SK-N-SH (cell line): ENCODE measurements at regions not wholly inside any gene's neighbourhood (a gene's known extent, or its start where the extent isn't known, plus 50 kb on each side); places are given as distances from the start of the nearest gene placed in this dataset.

Source experiments
- CTCF ChIA-PET: fragments of 300-600, 350-600 bp; formaldehyde crosslinking; extraction: SDS; loops from one replicate; lab custom pipeline; 2021; lab: Yijun Ruan, JAX
- POLR2A ChIA-PET: fragments of 350-600 bp; sonication (Branson Sonifier 250); formaldehyde crosslinking; extraction: SDS; loops from one replicate; lab custom pipeline; 2020; ENCODE audit warnings: antibody characterized with exemption, inconsistent platforms; lab: Yijun Ruan, JAX
- DNase-seq: peaks from one replicate; pipeline ENCODE4 v3.0.0; 2012
- H2AFZ ChIP-seq: fragments of 200-600 bp; sonication (generic); 2 replicates; pipeline ENCODE4 v1.8.1; 2016; ENCODE audit warnings: antibody characterized with exemption, mild to moderate bottlenecking, low read depth
- H3F3A ChIP-seq: fragments of 200-600 bp; sonication (generic); replicated peaks from 2 replicates; pipeline ENCODE3; 2016; ENCODE audit warnings: antibody characterized with exemption, mild to moderate bottlenecking; ENCODE audit not compliant: insufficient read depth
- H3K27ac ChIP-seq, 2 experiments: fragments of 200-500 bp in 1 of 2; fragments of 200-600 bp in 1 of 2; sonication (Bioruptor generic) in 1 of 2; sonication (generic), shearing (Covaris generic) in 1 of 2; 2 replicates each; pipeline versions ENCODE4 v1.5.1 to v1.6.1; 2014 to 2016; ENCODE audit warnings: low read depth in 2 of 2, inconsistent platforms in 1 of 2, low read length in 1 of 2, mild to moderate bottlenecking in 1 of 2, mixed read lengths in 1 of 2
- H3K27me3 ChIP-seq: fragments of 200-600 bp; sonication (generic), shearing (Covaris generic); 2 replicates; pipeline ENCODE4 v1.6.1; 2016; ENCODE audit warnings: mixed run types; ENCODE audit not compliant: insufficient read depth
- H3K36me3 ChIP-seq, 2 experiments: fragments of 200-500 bp in 1 of 2; fragments of 200-600 bp in 1 of 2; sonication (Bioruptor generic) in 1 of 2; sonication (generic) in 1 of 2; replicated peaks in 1 of 2; 2 replicates each; pipeline versions ENCODE3 to v1.5.1; 2014 to 2016; ENCODE audit warnings: low read length in 1 of 2, mild to moderate bottlenecking in 1 of 2; ENCODE audit not compliant: insufficient read depth in 2 of 2, control insufficient read depth in 1 of 2
- H3K4me1 ChIP-seq, 2 experiments: fragments of 200-500 bp in 1 of 2; fragments of 200-600 bp in 1 of 2; sonication (Bioruptor generic) in 1 of 2; sonication (generic), shearing (Covaris generic) in 1 of 2; 2 replicates each; pipeline versions ENCODE4 v1.5.1 to v1.6.1; 2014 to 2016; ENCODE audit warnings: low read depth in 1 of 2, low read length in 1 of 2, mixed run types in 1 of 2; ENCODE audit not compliant: insufficient read depth in 2 of 2, control insufficient read depth in 1 of 2
- H3K4me2 ChIP-seq: fragments of 200-600 bp; sonication (generic), shearing (Covaris generic); 2 replicates; pipeline ENCODE4 v1.6.1; 2017; ENCODE audit warnings: mixed run types
- H3K4me3 ChIP-seq, 2 experiments: fragments of 200-500 bp in 1 of 2; fragments of 200-600 bp in 1 of 2; sonication (Bioruptor generic) in 1 of 2; sonication (generic), shearing (Covaris generic) in 1 of 2; 2 replicates each; pipeline versions ENCODE4 v1.5.1 to v1.8.1; 2014 to 2016; ENCODE audit warnings: low read depth in 2 of 2, inconsistent platforms in 1 of 2, low read length in 1 of 2, mild to moderate bottlenecking in 1 of 2, mixed read lengths in 1 of 2, moderate library complexity in 1 of 2
- H3K79me2 ChIP-seq: fragments of 200-600 bp; sonication (generic); 2 replicates; pipeline ENCODE4 v1.8.1; 2017; ENCODE audit warnings: mild to moderate bottlenecking; ENCODE audit not compliant: insufficient read depth
- H3K9ac ChIP-seq: fragments of 200-600 bp; sonication (generic); 2 replicates; pipeline ENCODE4 v1.6.1; 2017; ENCODE audit warnings: mixed run types
- H3K9me2 ChIP-seq: fragments of 200-600 bp; sonication (generic); 2 replicates; pipeline ENCODE4 v1.6.1; 2017; ENCODE audit warnings: mixed run types
- H3K9me3 ChIP-seq: fragments of 200-600 bp; sonication (generic); 2 replicates; pipeline ENCODE4 v1.6.1; 2017; ENCODE audit warnings: mixed run types, mild to moderate bottlenecking, moderate library complexity
- H4K20me1 ChIP-seq: fragments of 200-600 bp; sonication (generic); 2 replicates; pipeline ENCODE4 v1.6.1; 2017; ENCODE audit warnings: mild to moderate bottlenecking, mixed run types; ENCODE audit not compliant: insufficient read depth
- CTCF ChIP-seq: fragments of 200-600 bp; sonication (generic); IDR thresholded peaks from 2 replicates; pipeline ENCODE4 v1.6.1; 2017; ENCODE audit warnings: antibody characterized with exemption, mild to moderate bottlenecking, moderate library complexity
- ELF1 ChIP-seq: IDR thresholded peaks from 2 replicates; pipeline ENCODE4 v1.4.0; 2012
- EZH2phosphoT487 ChIP-seq: fragments of 200-600 bp; sonication (generic); IDR thresholded peaks from 2 replicates; pipeline ENCODE4 v1.6.1; 2017; ENCODE audit warnings: low read depth, mixed run types, mild to moderate bottlenecking, antibody characterized with exemption, moderate library complexity, borderline replicate concordance
- IRF3 ChIP-seq: fragments of 150-350 bp; IDR thresholded peaks from 2 replicates; pipeline ENCODE4 v1.6.1; 2016; ENCODE audit warnings: mild to moderate bottlenecking, low read depth, low read length
- JUND ChIP-seq: IDR thresholded peaks from 2 replicates; pipeline ENCODE4 v1.4.0; 2012
- MEF2A ChIP-seq: IDR thresholded peaks from 2 replicates; pipeline ENCODE4 v1.4.0; 2012; ENCODE audit warnings: low read depth, borderline replicate concordance
- MXI1 ChIP-seq: IDR thresholded peaks from 2 replicates; pipeline ENCODE4 v1.6.1; 2012; ENCODE audit warnings: mild to moderate bottlenecking, low read depth, low read length, improper control_type of control experiment
- NRF1 ChIP-seq: IDR thresholded peaks from 2 replicates; pipeline ENCODE4 v1.6.1; 2012; ENCODE audit warnings: low read depth, mild to moderate bottlenecking, low read length
- RAD21 ChIP-seq: IDR thresholded peaks from 2 replicates; pipeline ENCODE4 v1.6.1; 2012; ENCODE audit warnings: mild to moderate bottlenecking, low read length
- REST ChIP-seq: IDR thresholded peaks from 2 replicates; pipeline ENCODE4 v1.6.1; 2012; ENCODE audit warnings: mild to moderate bottlenecking, low read depth, low read length, moderate library complexity
- TAF1 ChIP-seq: IDR thresholded peaks from 2 replicates; pipeline ENCODE4 v1.6.1; 2012; ENCODE audit warnings: low read depth, mild to moderate bottlenecking, low read length, moderate library complexity, borderline replicate concordance
- TCF12 ChIP-seq: IDR thresholded peaks from 2 replicates; pipeline ENCODE4 v1.4.0; 2012
- TEAD4 ChIP-seq: IDR thresholded peaks from 2 replicates; pipeline ENCODE4 v1.4.0; 2012; ENCODE audit warnings: mild to moderate bottlenecking, borderline replicate concordance; ENCODE audit not compliant: insufficient read depth
- USF1 ChIP-seq: IDR thresholded peaks from 2 replicates; pipeline ENCODE4 v1.4.0; 2012; ENCODE audit warnings: low read depth, borderline replicate concordance
- YY1 ChIP-seq: IDR thresholded peaks from 2 replicates; pipeline ENCODE4 v1.4.0; 2012; ENCODE audit warnings: low read depth, mild to moderate bottlenecking
- WGBS: methylation state at CpG from one replicate; pipeline ENCODE4 v1.1.6; 2017; ENCODE audit warnings: low lambda C conversion rate; 5-methylcytosine and 5-hydroxymethylcytosine counted together

- ChIA-PET POLR2A (no interaction called here), CTCF (interaction anchor here (1.2 kb wide), 1 partner anchor 12 kb away, joined by 3 read pairs; no protein-coding TSS in a partner anchor)
- Histone ChIP-seq H3K9me2 (no peaks in the 10 kb centered on the region), H3K4me2 (no peak overlapping the region), H4K20me1 (no peaks in the 10 kb centered on the region), H3K4me1 (no peaks in the 10 kb centered on the region), H3K9ac (no peak overlapping the region), H3K9me3 (no peaks in the 10 kb centered on the region), H2AFZ (no peak overlapping the region), H3K27me3 (no peaks in the 10 kb centered on the region), H3F3A (no peaks in the 10 kb centered on the region), H3K4me3 (no peak overlapping the region), H3K36me3 (no peaks in the 10 kb centered on the region), H3K79me2 (no peaks in the 10 kb centered on the region), H3K27ac (no peak overlapping the region)
- DNase-seq = no peak
- 0% methylated on average over 1 of the region's 1 CpG for WGBS
- TF ChIP-seq REST = no peak
These were observed 67.8 kb upstream of the HTR1E start for GRCh38 chr6:86869500-86869899.

- POLR2A ChIA-PET = no interaction called here
- no peak for DNase-seq
- H3K36me3 ChIP-seq = no peaks in the 10 kb centered on the region
- no peak overlapping the region for H3K27ac ChIP-seq
- TF ChIP-seq NRF1 (no peak), YY1 (no peak), CTCF (no peak), ELF1 (no peak), USF1 (no peak), REST (no peak), MEF2A (no peak), TEAD4 (no peak), IRF3 (no peak), TCF12 (no peak), JUND (no peak), EZH2phosphoT487 (no peak), RAD21 (no peak), MXI1 (no peak), TAF1 (no peak)
- no peaks in the 10 kb centered on the region for H3K9me3 ChIP-seq
- no peaks in the 10 kb centered on the region for H3K27me3 ChIP-seq
- no peak overlapping the region for H3K9ac ChIP-seq
- H3K4me3 ChIP-seq = no peak overlapping the region
- H3K79me2 ChIP-seq = no peaks in the 10 kb centered on the region
- peaks cover 0 to 2% of the 10 kb centered on the region in 2 experiments; a peak in 2 of 4 replicates for H3K4me1 ChIP-seq
- H3F3A ChIP-seq = no peaks in the 10 kb centered on the region
- no peaks in the 10 kb centered on the region for H4K20me1 ChIP-seq
- H3K9me2 ChIP-seq = no peaks in the 10 kb centered on the region
- H3K4me2 ChIP-seq = no peak overlapping the region
- CTCF ChIA-PET = interaction anchor here (0.7 to 1.4 kb wide), 4 partner anchors 13 to 936 kb away, joined by 3 to 4 read pairs (median 3); no protein-coding TSS in a partner anchor
- H2AFZ ChIP-seq = no peak overlapping the region
These were observed 77.8 kb upstream of the HTR1E start for GRCh38 chr6:86859513-86859912.
